ENCODE measurements at regions not wholly inside any gene's neighbourhood (a gene's known extent, or its start where the extent isn't known, plus 50 kb on each side); places are given as distances from the start of the nearest gene placed in this dataset.
"Not testable (repeated sequence)": the region's sequence is repeated elsewhere in the genome, so short reads cannot be mapped to it uniquely, and the experiment has no call there.

- no peak overlapping the region for H3K4me3 ChIP-seq (ENCODE audit: low read depth in 1 of 2, low read length in 1 of 2)
- no peak overlapping the region for H3K27ac ChIP-seq
- peaks cover 7 to 8% of the 10 kb centered on the region in 2 experiments for H3K4me1 ChIP-seq (ENCODE audit: control insufficient read depth in 1 of 2, insufficient read depth in 1 of 2, low read depth in 1 of 2, low read length in 1 of 2)
- TF ChIP-seq, protein P1, sequence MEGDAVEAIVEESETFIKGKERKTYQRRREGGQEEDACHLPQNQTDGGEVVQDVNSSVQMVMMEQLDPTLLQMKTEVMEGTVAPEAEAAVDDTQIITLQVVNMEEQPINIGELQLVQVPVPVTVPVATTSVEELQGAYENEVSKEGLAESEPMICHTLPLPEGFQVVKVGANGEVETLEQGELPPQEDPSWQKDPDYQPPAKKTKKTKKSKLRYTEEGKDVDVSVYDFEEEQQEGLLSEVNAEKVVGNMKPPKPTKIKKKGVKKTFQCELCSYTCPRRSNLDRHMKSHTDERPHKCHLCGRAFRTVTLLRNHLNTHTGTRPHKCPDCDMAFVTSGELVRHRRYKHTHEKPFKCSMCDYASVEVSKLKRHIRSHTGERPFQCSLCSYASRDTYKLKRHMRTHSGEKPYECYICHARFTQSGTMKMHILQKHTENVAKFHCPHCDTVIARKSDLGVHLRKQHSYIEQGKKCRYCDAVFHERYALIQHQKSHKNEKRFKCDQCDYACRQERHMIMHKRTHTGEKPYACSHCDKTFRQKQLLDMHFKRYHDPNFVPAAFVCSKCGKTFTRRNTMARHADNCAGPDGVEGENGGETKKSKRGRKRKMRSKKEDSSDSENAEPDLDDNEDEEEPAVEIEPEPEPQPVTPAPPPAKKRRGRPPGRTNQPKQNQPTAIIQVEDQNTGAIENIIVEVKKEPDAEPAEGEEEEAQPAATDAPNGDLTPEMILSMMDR (IDR thresholded peaks at IDR 0.05): no peak
- no peaks in the 10 kb centered on the region for H3K9me3 ChIP-seq
- no peaks in the 10 kb centered on the region for H3K36me3 ChIP-seq
- H3K27me3 ChIP-seq: no peaks in the 10 kb centered on the region
Measured at GRCh38 chr17:63078707-63079106, 112.7 kb downstream of the TANC2 start.

GRCh38 chr17:63082273-63082861 lies 116.3 kb downstream of the TANC2 start:
- Histone ChIP-seq H3K4me1 (ENCODE audit: control insufficient read depth in 1 of 2, insufficient read depth in 1 of 2, low read depth in 1 of 2, low read length in 1 of 2) (peaks cover 7 to 8% of the 10 kb centered on the region in 2 experiments), H3K9me3 (no peaks in the 10 kb centered on the region), H3K27me3 (no peaks in the 10 kb centered on the region), H3K36me3 (no peaks in the 10 kb centered on the region), H3K27ac (no peak overlapping the region), H3K4me3 (ENCODE audit: low read depth in 1 of 2, low read length in 1 of 2) (no peak overlapping the region)
- TF ChIP-seq, protein P1 (IDR thresholded peaks at IDR 0.05): no peak

GRCh38 chr17:63082952-63083351 lies 116.9 kb downstream of the TANC2 start:
- TF ChIP-seq, protein P1 (IDR thresholded peaks at IDR 0.05): no peak
- peaks cover 7 to 8% of the 10 kb centered on the region in 2 experiments for H3K4me1 ChIP-seq (ENCODE audit: control insufficient read depth in 1 of 2, insufficient read depth in 1 of 2, low read depth in 1 of 2, low read length in 1 of 2)
- H3K27me3 ChIP-seq: no peaks in the 10 kb centered on the region
- peak overlapping the region; percentile 29 for H3K27ac ChIP-seq
- no peaks in the 10 kb centered on the region for H3K36me3 ChIP-seq
- H3K4me3 ChIP-seq (ENCODE audit: low read depth in 1 of 2, low read length in 1 of 2): no peak overlapping the region
- H3K9me3 ChIP-seq: no peaks in the 10 kb centered on the region

- peaks cover 7 to 8% of the 10 kb centered on the region in 2 experiments for H3K4me1 ChIP-seq (ENCODE audit: control insufficient read depth in 1 of 2, insufficient read depth in 1 of 2, low read depth in 1 of 2, low read length in 1 of 2)
- H3K4me3 ChIP-seq (ENCODE audit: low read depth in 1 of 2, low read length in 1 of 2): no peak overlapping the region
- H3K27ac ChIP-seq: no peak overlapping the region
- H3K9me3 ChIP-seq: no peaks in the 10 kb centered on the region
- H3K27me3 ChIP-seq: no peaks in the 10 kb centered on the region
- H3K36me3 ChIP-seq: no peaks in the 10 kb centered on the region
- TF ChIP-seq, protein P1 (IDR thresholded peaks at IDR 0.05): no peak
Measured at GRCh38 chr17:63086483-63087185, 120.6 kb downstream of the TANC2 start.

- H3K9me3 ChIP-seq; H3K27ac ChIP-seq; H3K27me3 ChIP-seq; H3K4me1 ChIP-seq (ENCODE audit: control insufficient read depth in 1 of 2, insufficient read depth in 1 of 2, low read depth in 1 of 2, low read length in 1 of 2); H3K4me3 ChIP-seq (ENCODE audit: low read depth in 1 of 2, low read length in 1 of 2); H3K36me3 ChIP-seq: not testable (repeated sequence)
Measured at GRCh38 chr17:63090358-63091114, 124.5 kb downstream of the TANC2 start.

DNA sequence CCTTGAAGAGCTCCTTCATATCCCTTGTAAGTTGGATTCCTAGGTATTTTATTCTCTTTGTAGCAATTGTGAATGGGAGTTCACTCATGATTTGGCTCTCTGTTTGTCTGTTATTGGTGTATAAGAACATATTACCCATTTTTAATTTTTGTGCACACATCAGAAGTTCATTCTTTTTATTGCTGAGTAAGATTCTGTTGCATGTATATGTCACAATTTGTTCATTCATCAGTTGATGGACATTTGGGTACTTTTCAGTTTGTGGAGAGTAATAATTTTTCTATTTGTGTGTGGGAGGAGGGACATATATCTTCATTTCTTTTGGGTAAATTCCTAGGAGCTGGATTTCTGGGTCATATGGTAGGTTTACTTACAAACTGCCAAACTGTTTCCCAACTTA lies 125.9 kb downstream of the TANC2 start:
- not testable (repeated sequence) for H3K9me3 ChIP-seq; H3K4me3 ChIP-seq (ENCODE audit: low read depth in 1 of 2, low read length in 1 of 2)

More for the DNA sequence above, 125.9 kb downstream of the TANC2 start:
- H3K4me1 ChIP-seq (ENCODE audit: control insufficient read depth in 1 of 2, insufficient read depth in 1 of 2, low read depth in 1 of 2, low read length in 1 of 2); H3K27ac ChIP-seq; H3K36me3 ChIP-seq; H3K27me3 ChIP-seq: not testable (repeated sequence)

Data from neutrophil (primary cell).